AG04449 (cell line): ENCODE measurements at regions not wholly inside any gene's neighbourhood (a gene's known extent, or its start where the extent isn't known, plus 50 kb on each side); places are given as distances from the start of the nearest gene placed in this dataset.

ENCODE experiments used
- CTCF ChIA-PET: fragments of 350-600 bp; formaldehyde crosslinking; extraction: SDS; loops from one replicate; lab custom pipeline; 2021; ENCODE audit warnings: antibody characterized with exemption; lab: Yijun Ruan, JAX
- POLR2A ChIA-PET: fragments of 400-600, 350-600 bp; formaldehyde crosslinking; extraction: SDS; loops from one replicate; lab custom pipeline; 2020; ENCODE audit warnings: antibody characterized with exemption, inconsistent platforms; lab: Yijun Ruan, JAX
- DNase-seq: peaks from one replicate; pipeline ENCODE4 v3.0.0-alpha.2; 2010; ENCODE audit warnings: low read depth, low spot score
- H3K4me3 ChIP-seq: 2 replicates; pipeline ENCODE4 v1.5.1; 2011; ENCODE audit warnings: low read depth, mild to moderate bottlenecking, control low read depth, low read length
- TF ChIP-seq, protein P1 (sequence below): IDR thresholded peaks from one replicate; pipeline ENCODE4 v1.5.1; 2011; ENCODE audit warnings: mild to moderate bottlenecking, moderate library complexity, low read length, control low read depth, inconsistent platforms; ENCODE audit not compliant: insufficient read depth; ENCODE audit errors: missing control alignments

GRCh38 chr4:122224348-122224747 is 72.2 kb downstream of the BLTP1 start:
- DNase-seq: no peak
- H3K4me3 ChIP-seq: no peak overlapping the region
- ChIA-PET POLR2A (no interaction called here), CTCF (interaction anchor here (0.9 to 1.4 kb wide), 4 partner anchors 9 to 324 kb away, joined by 3 to 5 read pairs (median 4); no protein-coding TSS in a partner anchor)
- TF ChIP-seq, protein P1, sequence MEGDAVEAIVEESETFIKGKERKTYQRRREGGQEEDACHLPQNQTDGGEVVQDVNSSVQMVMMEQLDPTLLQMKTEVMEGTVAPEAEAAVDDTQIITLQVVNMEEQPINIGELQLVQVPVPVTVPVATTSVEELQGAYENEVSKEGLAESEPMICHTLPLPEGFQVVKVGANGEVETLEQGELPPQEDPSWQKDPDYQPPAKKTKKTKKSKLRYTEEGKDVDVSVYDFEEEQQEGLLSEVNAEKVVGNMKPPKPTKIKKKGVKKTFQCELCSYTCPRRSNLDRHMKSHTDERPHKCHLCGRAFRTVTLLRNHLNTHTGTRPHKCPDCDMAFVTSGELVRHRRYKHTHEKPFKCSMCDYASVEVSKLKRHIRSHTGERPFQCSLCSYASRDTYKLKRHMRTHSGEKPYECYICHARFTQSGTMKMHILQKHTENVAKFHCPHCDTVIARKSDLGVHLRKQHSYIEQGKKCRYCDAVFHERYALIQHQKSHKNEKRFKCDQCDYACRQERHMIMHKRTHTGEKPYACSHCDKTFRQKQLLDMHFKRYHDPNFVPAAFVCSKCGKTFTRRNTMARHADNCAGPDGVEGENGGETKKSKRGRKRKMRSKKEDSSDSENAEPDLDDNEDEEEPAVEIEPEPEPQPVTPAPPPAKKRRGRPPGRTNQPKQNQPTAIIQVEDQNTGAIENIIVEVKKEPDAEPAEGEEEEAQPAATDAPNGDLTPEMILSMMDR: no peak

DNA sequence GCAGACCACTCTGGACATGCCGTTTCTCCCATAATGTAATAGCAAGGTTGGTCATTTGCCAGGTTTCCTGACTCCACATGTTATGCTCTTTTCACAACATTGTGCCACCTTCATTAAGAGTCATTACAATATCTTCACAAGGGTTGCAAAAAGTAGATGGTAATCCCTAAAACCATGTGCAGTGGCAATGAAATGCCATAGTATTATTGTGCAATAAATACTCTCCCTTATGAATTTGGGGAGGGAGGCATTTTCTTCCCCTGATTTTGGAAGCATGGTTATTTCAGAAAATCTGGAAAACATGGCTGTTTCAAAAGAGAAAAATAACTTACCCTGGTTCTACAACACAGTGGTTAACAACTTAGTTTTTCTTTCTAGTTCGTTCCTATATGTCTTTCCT is 75.1 kb downstream of the BLTP1 start:
- H3K4me3 ChIP-seq: no peak overlapping the region
- POLR2A ChIA-PET: no interaction called here
- CTCF ChIA-PET: no interaction called here
- no peak for DNase-seq
- TF ChIP-seq, protein P1: no peak

- no peak overlapping the region for H3K4me3 ChIP-seq
- ChIA-PET POLR2A (no interaction called here), CTCF (no interaction called here)
- TF ChIP-seq, protein P1: no peak
- DNase-seq: no peak
These were observed 77.7 kb downstream of the BLTP1 start for GRCh38 chr4:122229857-122230256.

DNA sequence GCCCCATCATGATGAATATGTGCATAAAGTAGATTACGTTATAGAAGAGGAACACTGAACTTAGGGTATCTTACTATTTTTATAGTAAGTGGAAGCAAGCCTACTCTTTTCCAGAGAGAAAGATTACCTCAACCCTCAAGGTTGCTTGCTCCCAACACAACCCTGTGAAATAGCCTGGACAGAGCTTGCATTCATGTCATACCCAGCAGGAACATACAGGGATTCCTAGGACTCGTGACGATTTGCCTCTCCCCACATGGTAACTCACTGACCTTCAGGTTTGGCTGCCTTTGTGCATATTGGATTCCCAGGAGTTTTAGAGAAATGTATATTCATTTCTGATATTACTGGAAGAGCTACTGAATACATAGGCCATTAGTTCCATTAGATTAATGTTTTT is 80.5 kb downstream of the BLTP1 start:
- TF ChIP-seq, protein P1: no peak
- ChIA-PET CTCF (interaction anchor here (0.9 kb wide), 1 partner anchor 9 kb away, joined by 4 read pairs; no protein-coding TSS in a partner anchor), POLR2A (no interaction called here)
- DNase-seq: no peak
- H3K4me3 ChIP-seq: no peak overlapping the region

- no peak for DNase-seq
- no peak overlapping the region for H3K4me3 ChIP-seq
- CTCF ChIA-PET: no interaction called here
- TF ChIP-seq, protein P1: no peak
- POLR2A ChIA-PET: no interaction called here
These were observed 82.6 kb downstream of the BLTP1 start for GRCh38 chr4:122234686-122235085.

- no peak overlapping the region for H3K4me3 ChIP-seq
- CTCF ChIA-PET: no interaction called here
- POLR2A ChIA-PET: no interaction called here
- DNase-seq: no peak
- TF ChIP-seq, protein P1: no peak
These were observed 91.7 kb downstream of the BLTP1 start for GRCh38 chr4:122243785-122244184.
